Osteoblast (primary cell): ENCODE measurements at regions not wholly inside any gene's neighbourhood (a gene's known extent, or its start where the extent isn't known, plus 50 kb on each side); places are given as distances from the start of the nearest gene placed in this dataset.

Experiments used
- DNase-seq: peaks from one replicate; pipeline ENCODE4 v3.0.0; 2011; ENCODE audit warnings: low spot score, mixed read lengths; ENCODE audit not compliant: insufficient read length; ENCODE audit errors: missing footprints
- H2AFZ ChIP-seq: 2 replicates; pipeline ENCODE4 v1.6.0; 2011; ENCODE audit warnings: mild to moderate bottlenecking, low read length
- H3K27ac ChIP-seq: 2 replicates; pipeline ENCODE4 v1.5.1; 2011; ENCODE audit warnings: mild to moderate bottlenecking, low read depth, low read length, moderate library complexity
- H3K27me3 ChIP-seq: 2 replicates; pipeline ENCODE4 v1.6.0; 2012; ENCODE audit warnings: mild to moderate bottlenecking, control low read depth, inconsistent platforms, low read length, moderate library complexity; ENCODE audit not compliant: insufficient read depth
- H3K36me3 ChIP-seq: 2 replicates; pipeline ENCODE4 v1.5.1; 2011; ENCODE audit warnings: mild to moderate bottlenecking, low read length, control low read depth, moderate library complexity; ENCODE audit not compliant: insufficient read depth
- H3K4me1 ChIP-seq: 2 replicates; pipeline ENCODE4 v1.5.1; 2011; ENCODE audit warnings: mild to moderate bottlenecking, low read length, control low read depth, moderate library complexity; ENCODE audit not compliant: insufficient read depth
- H3K4me2 ChIP-seq: 2 replicates; pipeline ENCODE4 v1.6.0; 2011; ENCODE audit warnings: mild to moderate bottlenecking, low read length; ENCODE audit not compliant: insufficient read depth
- H3K4me3 ChIP-seq: fragments of 200-600 bp; sonication (generic); 3 replicates; pipeline ENCODE4 v1.5.1; 2012; ENCODE audit warnings: mild to moderate bottlenecking, low read length, inconsistent platforms; ENCODE audit not compliant: insufficient read depth
- H3K79me2 ChIP-seq: 2 replicates; pipeline ENCODE4 v1.6.0; 2012; ENCODE audit warnings: mild to moderate bottlenecking, low read length, control low read depth, inconsistent platforms; ENCODE audit not compliant: insufficient read depth
- H3K9me3 ChIP-seq: 2 replicates; pipeline ENCODE4 v1.5.1; 2011; ENCODE audit warnings: low read depth, low read length, control low read depth
- H4K20me1 ChIP-seq: 2 replicates; pipeline ENCODE4 v1.6.0; 2012; ENCODE audit warnings: mild to moderate bottlenecking, low read length, control low read depth; ENCODE audit not compliant: insufficient read depth
- TF ChIP-seq, protein P1 (sequence below): IDR thresholded peaks from 2 replicates; pipeline ENCODE4 v1.5.1; 2011; ENCODE audit warnings: mild to moderate bottlenecking, low read depth, low read length, moderate library complexity; ENCODE audit errors: extremely low read depth

DNA sequence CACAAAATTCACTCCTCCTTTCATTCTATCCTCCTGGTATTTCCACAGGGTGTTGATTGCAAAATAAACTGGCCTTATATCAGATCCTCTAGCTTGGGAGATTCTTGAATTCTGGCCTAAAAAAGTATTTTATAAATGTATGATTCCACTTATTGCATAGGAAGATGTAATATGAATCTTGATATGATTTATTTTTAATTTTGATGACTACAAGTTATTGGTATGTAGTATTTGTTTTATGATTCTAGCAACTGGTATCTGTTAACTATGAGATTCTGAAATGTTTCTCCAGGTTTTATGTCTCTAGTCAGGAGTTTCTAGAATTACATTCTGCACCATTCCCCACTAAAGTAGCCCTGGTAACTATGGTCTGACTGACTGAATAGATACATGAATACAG, 373.9 kb upstream of the C11orf87 start:
- peak overlapping the region; percentile 40 for H3K27ac ChIP-seq
- peak; percentile 67 for DNase-seq

GRCh38 chr11:109051200-109051599, 370.8 kb upstream of the C11orf87 start:
- Histone ChIP-seq H3K4me1 (peaks cover 12% of the 10 kb centered on the region), H3K27me3 (no peaks in the 10 kb centered on the region), H3K4me2 (no peak overlapping the region), H3K9me3 (no peaks in the 10 kb centered on the region), H4K20me1 (no peaks in the 10 kb centered on the region), H3K36me3 (no peaks in the 10 kb centered on the region), H2AFZ (no peak overlapping the region), H3K4me3 (no peak overlapping the region), H3K79me2 (no peaks in the 10 kb centered on the region), H3K27ac (no peak overlapping the region)
- no peak for DNase-seq
- TF ChIP-seq, protein P1, sequence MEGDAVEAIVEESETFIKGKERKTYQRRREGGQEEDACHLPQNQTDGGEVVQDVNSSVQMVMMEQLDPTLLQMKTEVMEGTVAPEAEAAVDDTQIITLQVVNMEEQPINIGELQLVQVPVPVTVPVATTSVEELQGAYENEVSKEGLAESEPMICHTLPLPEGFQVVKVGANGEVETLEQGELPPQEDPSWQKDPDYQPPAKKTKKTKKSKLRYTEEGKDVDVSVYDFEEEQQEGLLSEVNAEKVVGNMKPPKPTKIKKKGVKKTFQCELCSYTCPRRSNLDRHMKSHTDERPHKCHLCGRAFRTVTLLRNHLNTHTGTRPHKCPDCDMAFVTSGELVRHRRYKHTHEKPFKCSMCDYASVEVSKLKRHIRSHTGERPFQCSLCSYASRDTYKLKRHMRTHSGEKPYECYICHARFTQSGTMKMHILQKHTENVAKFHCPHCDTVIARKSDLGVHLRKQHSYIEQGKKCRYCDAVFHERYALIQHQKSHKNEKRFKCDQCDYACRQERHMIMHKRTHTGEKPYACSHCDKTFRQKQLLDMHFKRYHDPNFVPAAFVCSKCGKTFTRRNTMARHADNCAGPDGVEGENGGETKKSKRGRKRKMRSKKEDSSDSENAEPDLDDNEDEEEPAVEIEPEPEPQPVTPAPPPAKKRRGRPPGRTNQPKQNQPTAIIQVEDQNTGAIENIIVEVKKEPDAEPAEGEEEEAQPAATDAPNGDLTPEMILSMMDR: no peak

More for the DNA sequence above, 373.9 kb upstream of the C11orf87 start:
- H4K20me1 ChIP-seq: no peaks in the 10 kb centered on the region
- H3K4me1 ChIP-seq: peaks cover 12% of the 10 kb centered on the region
- H2AFZ ChIP-seq: no peak overlapping the region
- TF ChIP-seq, protein P1: no peak
- H3K4me3 ChIP-seq: no peak overlapping the region
- peak overlapping the region; percentile 7 for H3K4me2 ChIP-seq
- H3K79me2 ChIP-seq: no peaks in the 10 kb centered on the region
- H3K9me3 ChIP-seq: no peaks in the 10 kb centered on the region
- H3K27me3 ChIP-seq: no peaks in the 10 kb centered on the region
- H3K36me3 ChIP-seq: no peaks in the 10 kb centered on the region

DNA sequence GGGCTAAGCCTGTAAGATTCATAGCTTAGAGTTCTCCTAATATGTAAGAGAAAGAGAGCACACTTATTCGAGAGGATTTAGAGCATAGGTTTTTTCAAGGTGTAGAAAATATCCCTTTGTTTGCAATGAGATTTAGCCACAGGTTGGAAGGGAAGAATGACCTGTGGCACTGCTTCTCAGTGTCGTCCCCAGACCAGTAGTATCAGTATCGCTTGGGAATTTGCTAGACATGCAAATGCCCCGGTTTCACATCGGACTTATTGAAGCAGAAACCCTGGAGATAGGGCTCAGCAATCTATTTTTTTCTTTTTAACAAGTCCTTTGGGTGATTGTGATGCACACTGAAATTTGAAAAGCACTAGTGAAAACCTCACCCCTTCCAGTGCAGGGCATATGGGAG, 362.6 kb upstream of the C11orf87 start:
- H3K27ac ChIP-seq: no peak overlapping the region
- no peaks in the 10 kb centered on the region for H3K36me3 ChIP-seq
- H3K4me3 ChIP-seq: no peak overlapping the region
- no peak for DNase-seq
- no peak overlapping the region for H2AFZ ChIP-seq
- TF ChIP-seq, protein P1: no peak
- H4K20me1 ChIP-seq: no peaks in the 10 kb centered on the region
- peaks cover 7% of the 10 kb centered on the region for H3K4me1 ChIP-seq
- no peaks in the 10 kb centered on the region for H3K79me2 ChIP-seq
- H3K9me3 ChIP-seq: no peaks in the 10 kb centered on the region
- H3K27me3 ChIP-seq: no peaks in the 10 kb centered on the region
- H3K4me2 ChIP-seq: no peak overlapping the region

DNA sequence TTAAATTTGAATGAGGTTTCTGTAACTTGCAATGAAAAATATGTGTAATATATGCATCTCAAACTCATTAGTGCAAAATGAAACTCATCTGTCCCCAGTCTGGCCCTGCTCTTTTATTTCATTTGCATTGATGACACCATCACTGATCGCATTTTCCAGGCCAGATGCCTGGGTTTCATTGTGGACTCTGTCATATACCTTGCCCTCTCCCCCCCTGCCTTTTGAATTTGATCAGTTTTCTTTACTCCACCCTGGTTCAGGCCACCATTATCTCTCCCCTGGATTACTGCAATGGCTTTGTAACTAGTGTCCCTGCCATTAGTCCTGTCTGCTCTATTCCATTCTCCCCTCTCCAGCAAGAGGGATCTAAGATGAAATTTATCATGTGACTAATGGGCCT, 360.6 kb upstream of the C11orf87 start:
- no peaks in the 10 kb centered on the region for H3K36me3 ChIP-seq
- TF ChIP-seq, protein P1: no peak
- H2AFZ ChIP-seq: no peak overlapping the region
- peaks cover 7% of the 10 kb centered on the region for H3K4me1 ChIP-seq
- H3K27me3 ChIP-seq: no peaks in the 10 kb centered on the region
- H3K9me3 ChIP-seq: no peaks in the 10 kb centered on the region
- DNase-seq: no peak
- H3K79me2 ChIP-seq: no peaks in the 10 kb centered on the region
- H4K20me1 ChIP-seq: no peaks in the 10 kb centered on the region
- no peak overlapping the region for H3K4me3 ChIP-seq
- no peak overlapping the region for H3K27ac ChIP-seq
- H3K4me2 ChIP-seq: no peak overlapping the region
